ENCODE measurements at regions not wholly inside any gene's neighbourhood (a gene's known extent, or its start where the extent isn't known, plus 50 kb on each side); places are given as distances from the start of the nearest gene placed in this dataset.

- TF ChIP-seq CHD7 (IDR thresholded peaks at IDR 0.05; ENCODE audit: insufficient replicate concordance, low read length): no peak
- no peak for TF ChIP-seq BACH1 (IDR thresholded peaks at IDR 0.05; ENCODE audit: low read length)
- TF ChIP-seq TAF1 (IDR thresholded peaks at IDR 0.05; ENCODE audit: low read depth, low read length): no peak
- no peak for TF ChIP-seq RAD21 (IDR thresholded peaks at IDR 0.05 in 1 of 2, conservative IDR thresholded peaks at IDR 0.05 in 1 of 2; ENCODE audit: low read depth in 2 of 2, low read length in 2 of 2)
- no peak for TF ChIP-seq POU5F1 (IDR thresholded peaks at IDR 0.05; ENCODE audit: low read depth, low read length)
Measured at GRCh38 chr4:33411182-33411581, 2691.0 kb downstream of the PCDH7 start (continued).
